Panc1 (cell line): ENCODE measurements at regions not wholly inside any gene's neighbourhood (a gene's known extent, or its start where the extent isn't known, plus 50 kb on each side); places are given as distances from the start of the nearest gene placed in this dataset.

ENCODE experiments used
- ATAC-seq: fragments of 200-7000 bp; cut with Tn5 transposase; 2 replicates; pipeline ENCODE4 v1.9.1; 2020; ENCODE audit warnings: mild to moderate bottlenecking, moderate library complexity
- BruUV-seq: library from RNA; stranded (reverse); fragments of 400-500 nt; replicated peaks from 2 replicates; lab custom pipeline; 2021; lab: Mats Ljungman, UMichigan
- CTCF ChIA-PET: fragments of 300-600 bp; sonication (Branson Sonifier 250); formaldehyde crosslinking; loops from one replicate; lab custom pipeline; 2022; ENCODE audit warnings: antibody characterized with exemption; lab: Charles Lee
- POLR2A ChIA-PET: fragments of 300-600 bp; sonication (Branson Sonifier 250); formaldehyde crosslinking; loops from one replicate; lab custom pipeline; 2022; ENCODE audit warnings: antibody characterized with exemption; lab: Charles Lee
- DNase-seq: peaks from one replicate; pipeline ENCODE4 v3.0.0-alpha.2; 2010; ENCODE audit warnings: low read depth, low spot score
- H3K27ac ChIP-seq: 2 replicates; pipeline ENCODE4 v1.5.1; 2011; ENCODE audit warnings: mild to moderate bottlenecking, low read length, inconsistent platforms
- H3K27me3 ChIP-seq: fragments of 200-500 bp; sonication (Bioruptor generic); 2 replicates; pipeline ENCODE4 v1.6.0; 2014; ENCODE audit warnings: low read length, inconsistent platforms; ENCODE audit not compliant: control insufficient read depth, insufficient read depth
- H3K36me3 ChIP-seq: fragments of 200-500 bp; sonication (Bioruptor generic); 2 replicates; pipeline ENCODE4 v1.5.1; 2014; ENCODE audit warnings: inconsistent platforms, mild to moderate bottlenecking, low read length, moderate library complexity; ENCODE audit not compliant: control insufficient read depth, insufficient read depth
- H3K4me1 ChIP-seq: 2 replicates; pipeline ENCODE4 v1.5.1; 2011; ENCODE audit warnings: inconsistent platforms, mild to moderate bottlenecking, low read length, moderate library complexity; ENCODE audit not compliant: control insufficient read depth, insufficient read depth
- H3K4me3 ChIP-seq, 2 experiments: 2 replicates each; pipeline ENCODE4 v1.5.1; 2011 to 2012; ENCODE audit warnings: low read depth in 2 of 2, low read length in 2 of 2, mild to moderate bottlenecking in 2 of 2, inconsistent platforms in 1 of 2, moderate library complexity in 1 of 2
- H3K9me3 ChIP-seq: fragments of 200-500 bp; sonication (Bioruptor generic); 2 replicates; pipeline ENCODE4 v1.5.1; 2014; ENCODE audit warnings: low read depth, mild to moderate bottlenecking, inconsistent platforms, low read length, moderate library complexity; ENCODE audit not compliant: control insufficient read depth, insufficient read depth
- POLR2AphosphoS5 ChIP-seq: IDR thresholded peaks from 2 replicates; pipeline ENCODE4 v1.6.1; 2012; ENCODE audit warnings: mild to moderate bottlenecking, low read depth, low read length, moderate library complexity
- SIN3A ChIP-seq: IDR thresholded peaks from 2 replicates; pipeline ENCODE4 v1.6.1; 2012; ENCODE audit warnings: low read depth, mild to moderate bottlenecking, low read length, moderate library complexity, borderline replicate concordance; ENCODE audit not compliant: insufficient read depth
- TCF7L2 ChIP-seq: IDR thresholded peaks from 2 replicates; pipeline ENCODE4 v1.6.1; 2011; ENCODE audit warnings: mild to moderate bottlenecking, low read depth, low read length, inconsistent platforms
- in situ Hi-C: cut with HindIII; loops from 2 replicates; pipeline ENCODE4 v1.10.0; 2016; ENCODE audit warnings: low sequenced_read_pairs, low pct_unique_long_range_greater_than_20kb
- intact Hi-C: fragments of 100-400 bp; cut with micrococcal nuclease; formaldehyde crosslinking; loops from one replicate; pipeline ENCODE4 v1.10.0; 2022; ENCODE audit not compliant: unreplicated experiment
- TF ChIP-seq, protein P1 (sequence below): fragments of 450-650 bp; IDR thresholded peaks from 2 replicates; pipeline ENCODE4 v1.5.1; 2017; ENCODE audit warnings: mild to moderate bottlenecking
- TF ChIP-seq, protein P2 (sequence below), 2 experiments: IDR thresholded peaks; 2 replicates each; pipeline ENCODE4 v1.6.1; 2011 to 2012; ENCODE audit warnings: low read depth in 2 of 2, control low read depth in 1 of 2, low read length in 1 of 2, mild to moderate bottlenecking in 1 of 2, moderate library complexity in 1 of 2; ENCODE audit not compliant: insufficient read depth in 1 of 2

DNA sequence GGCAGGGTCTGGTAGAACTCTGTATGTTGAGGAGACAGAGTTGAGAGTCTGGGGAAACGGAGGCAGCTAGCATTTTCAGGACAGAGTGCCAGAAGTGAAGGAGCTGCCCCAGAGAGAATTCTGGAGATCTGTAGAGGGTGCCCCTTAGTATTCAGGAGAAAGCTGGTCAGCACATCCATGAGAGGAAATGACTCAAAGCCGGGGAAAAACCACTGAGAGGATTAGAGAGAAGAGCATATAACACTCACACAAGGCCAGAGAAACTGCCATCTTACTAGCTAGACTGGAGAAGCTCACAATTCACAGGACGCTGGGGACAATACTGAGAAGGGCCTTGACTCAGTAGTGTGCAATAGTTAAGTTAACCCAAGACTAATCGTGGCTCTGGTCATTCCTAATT lies 75.7 kb upstream of the DPPA4 start:
- ChIA-PET CTCF (no interaction called here), POLR2A (no interaction called here)
- no peaks in the 10 kb centered on the region for H3K27me3 ChIP-seq
- H3K4me3 ChIP-seq: no peak overlapping the region
- ATAC-seq: no peak; the same call in 1 of the 2 replicates
- H3K36me3 ChIP-seq: no peaks in the 10 kb centered on the region
- in situ Hi-C loops (no loop called here), intact Hi-C loops (no loop called here)
- TF ChIP-seq, protein P1, sequence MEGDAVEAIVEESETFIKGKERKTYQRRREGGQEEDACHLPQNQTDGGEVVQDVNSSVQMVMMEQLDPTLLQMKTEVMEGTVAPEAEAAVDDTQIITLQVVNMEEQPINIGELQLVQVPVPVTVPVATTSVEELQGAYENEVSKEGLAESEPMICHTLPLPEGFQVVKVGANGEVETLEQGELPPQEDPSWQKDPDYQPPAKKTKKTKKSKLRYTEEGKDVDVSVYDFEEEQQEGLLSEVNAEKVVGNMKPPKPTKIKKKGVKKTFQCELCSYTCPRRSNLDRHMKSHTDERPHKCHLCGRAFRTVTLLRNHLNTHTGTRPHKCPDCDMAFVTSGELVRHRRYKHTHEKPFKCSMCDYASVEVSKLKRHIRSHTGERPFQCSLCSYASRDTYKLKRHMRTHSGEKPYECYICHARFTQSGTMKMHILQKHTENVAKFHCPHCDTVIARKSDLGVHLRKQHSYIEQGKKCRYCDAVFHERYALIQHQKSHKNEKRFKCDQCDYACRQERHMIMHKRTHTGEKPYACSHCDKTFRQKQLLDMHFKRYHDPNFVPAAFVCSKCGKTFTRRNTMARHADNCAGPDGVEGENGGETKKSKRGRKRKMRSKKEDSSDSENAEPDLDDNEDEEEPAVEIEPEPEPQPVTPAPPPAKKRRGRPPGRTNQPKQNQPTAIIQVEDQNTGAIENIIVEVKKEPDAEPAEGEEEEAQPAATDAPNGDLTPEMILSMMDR: no peak
- TF ChIP-seq SIN3A (no peak), TCF7L2 (no peak), POLR2AphosphoS5 (no peak)
- TF ChIP-seq, protein P2, sequence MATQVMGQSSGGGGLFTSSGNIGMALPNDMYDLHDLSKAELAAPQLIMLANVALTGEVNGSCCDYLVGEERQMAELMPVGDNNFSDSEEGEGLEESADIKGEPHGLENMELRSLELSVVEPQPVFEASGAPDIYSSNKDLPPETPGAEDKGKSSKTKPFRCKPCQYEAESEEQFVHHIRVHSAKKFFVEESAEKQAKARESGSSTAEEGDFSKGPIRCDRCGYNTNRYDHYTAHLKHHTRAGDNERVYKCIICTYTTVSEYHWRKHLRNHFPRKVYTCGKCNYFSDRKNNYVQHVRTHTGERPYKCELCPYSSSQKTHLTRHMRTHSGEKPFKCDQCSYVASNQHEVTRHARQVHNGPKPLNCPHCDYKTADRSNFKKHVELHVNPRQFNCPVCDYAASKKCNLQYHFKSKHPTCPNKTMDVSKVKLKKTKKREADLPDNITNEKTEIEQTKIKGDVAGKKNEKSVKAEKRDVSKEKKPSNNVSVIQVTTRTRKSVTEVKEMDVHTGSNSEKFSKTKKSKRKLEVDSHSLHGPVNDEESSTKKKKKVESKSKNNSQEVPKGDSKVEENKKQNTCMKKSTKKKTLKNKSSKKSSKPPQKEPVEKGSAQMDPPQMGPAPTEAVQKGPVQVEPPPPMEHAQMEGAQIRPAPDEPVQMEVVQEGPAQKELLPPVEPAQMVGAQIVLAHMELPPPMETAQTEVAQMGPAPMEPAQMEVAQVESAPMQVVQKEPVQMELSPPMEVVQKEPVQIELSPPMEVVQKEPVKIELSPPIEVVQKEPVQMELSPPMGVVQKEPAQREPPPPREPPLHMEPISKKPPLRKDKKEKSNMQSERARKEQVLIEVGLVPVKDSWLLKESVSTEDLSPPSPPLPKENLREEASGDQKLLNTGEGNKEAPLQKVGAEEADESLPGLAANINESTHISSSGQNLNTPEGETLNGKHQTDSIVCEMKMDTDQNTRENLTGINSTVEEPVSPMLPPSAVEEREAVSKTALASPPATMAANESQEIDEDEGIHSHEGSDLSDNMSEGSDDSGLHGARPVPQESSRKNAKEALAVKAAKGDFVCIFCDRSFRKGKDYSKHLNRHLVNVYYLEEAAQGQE (IDR thresholded peaks at IDR 0.05; ENCODE audit: insufficient read depth in 1 of 2, low read depth in 2 of 2, low read length in 1 of 2): no peak
- H3K4me1 ChIP-seq: no peaks in the 10 kb centered on the region
- no peak overlapping the region for H3K27ac ChIP-seq
- BruUV-seq: no TSS peak
- DNase-seq: no peak
- H3K9me3 ChIP-seq: no peaks in the 10 kb centered on the region

DNA sequence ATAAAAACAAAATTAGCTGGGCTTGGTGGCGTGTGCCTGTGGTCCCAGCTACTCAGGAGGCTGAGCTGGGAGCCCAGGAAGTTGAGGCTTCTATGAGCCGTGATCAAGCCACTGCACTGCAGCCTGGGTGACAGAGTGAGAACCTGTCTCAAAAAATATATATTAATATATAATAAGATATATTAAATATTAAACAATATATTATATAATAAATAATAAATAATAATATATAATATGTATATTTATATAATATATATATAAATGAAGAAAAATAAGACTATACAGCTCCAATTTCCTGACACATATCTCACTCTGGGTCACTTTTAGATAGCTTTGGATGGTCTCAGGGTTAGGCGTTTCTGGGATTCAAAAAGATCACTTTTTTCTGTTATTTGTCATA lies 74.2 kb upstream of the DPPA4 start:
- no peak overlapping the region for H3K4me3 ChIP-seq
- in situ Hi-C loops (no loop called here), intact Hi-C loops (no loop called here)
- TF ChIP-seq POLR2AphosphoS5 (no peak), TCF7L2 (no peak), SIN3A (no peak)
- TF ChIP-seq, protein P2 (IDR thresholded peaks at IDR 0.05; ENCODE audit: insufficient read depth in 1 of 2, low read depth in 2 of 2, low read length in 1 of 2): no peak
- TF ChIP-seq, protein P1: no peak
- ChIA-PET CTCF (no interaction called here), POLR2A (no interaction called here)
- ATAC-seq (no peak), DNase-seq (no peak)
- H3K27me3 ChIP-seq: no peaks in the 10 kb centered on the region
- no peak overlapping the region for H3K27ac ChIP-seq
- H3K9me3 ChIP-seq: no peaks in the 10 kb centered on the region
- H3K4me1 ChIP-seq: no peaks in the 10 kb centered on the region
- H3K36me3 ChIP-seq: no peaks in the 10 kb centered on the region
- no TSS peak for BruUV-seq
